Neural progenitor cell (in vitro differentiated cells): ENCODE measurements at regions not wholly inside any gene's neighbourhood (a gene's known extent, or its start where the extent isn't known, plus 50 kb on each side); places are given as distances from the start of the nearest gene placed in this dataset.

Experiments
- DNase-seq: peaks from one replicate; pipeline ENCODE4 v3.0.0-alpha.2; 2016; ENCODE audit warnings: low spot score
- H2AFZ ChIP-seq: fragments of 200-600 bp; sonication (generic); replicated peaks from 2 replicates; pipeline ENCODE4 v1.6.1; 2016; ENCODE audit warnings: antibody characterized with exemption
- H3F3A ChIP-seq: fragments of 200-600 bp; sonication (generic); 2 replicates; pipeline ENCODE4 v1.6.1; 2016; ENCODE audit warnings: antibody characterized with exemption, low read depth
- H3K27ac ChIP-seq: fragments of 200-600 bp; sonication (generic); 2 replicates; pipeline ENCODE4 v1.5.1; 2016; ENCODE audit warnings: mild to moderate bottlenecking
- H3K27me3 ChIP-seq: fragments of 200-600 bp; sonication (generic); 2 replicates; pipeline ENCODE4 v1.6.1; 2016; ENCODE audit warnings: mild to moderate bottlenecking, moderate library complexity
- H3K36me3 ChIP-seq: fragments of 200-600 bp; sonication (generic); 2 replicates; pipeline ENCODE4 v1.5.1; 2016
- H3K4me1 ChIP-seq: fragments of 200-600 bp; sonication (generic); 2 replicates; pipeline ENCODE4 v1.6.1; 2016; ENCODE audit warnings: mixed run types
- H3K4me2 ChIP-seq: fragments of 200-600 bp; sonication (generic); 2 replicates; pipeline ENCODE4 v1.6.1; 2016
- H3K4me3 ChIP-seq: fragments of 200-600 bp; sonication (generic); 2 replicates; pipeline ENCODE4 v1.5.1; 2016
- H3K79me2 ChIP-seq: fragments of 200-600 bp; sonication (generic); 2 replicates; pipeline ENCODE4 v1.6.1; 2016; ENCODE audit warnings: low read depth
- H3K9ac ChIP-seq: fragments of 200-600 bp; sonication (generic); 2 replicates; pipeline ENCODE4 v1.6.1; 2016
- H3K9me3 ChIP-seq: fragments of 200-600 bp; sonication (generic); 2 replicates; pipeline ENCODE4 v1.5.1; 2016; ENCODE audit warnings: low read depth
- H4K20me1 ChIP-seq: fragments of 200-600 bp; sonication (generic); 2 replicates; pipeline ENCODE4 v1.6.1; 2016; ENCODE audit warnings: low read depth
- H3K27ac Mint-ChIP-seq: 3 replicates; pipeline ENCODE4 v1.8.0; 2021; ENCODE audit warnings: mixed read lengths
- H3K27me3 Mint-ChIP-seq: 2 replicates; pipeline ENCODE4 v1.8.0; 2022; ENCODE audit warnings: low read depth, mild to moderate bottlenecking, inconsistent platforms, moderate library complexity, mixed read lengths; ENCODE audit not compliant: insufficient read depth
- H3K36me3 Mint-ChIP-seq: 3 replicates; pipeline ENCODE4 v1.8.0; 2021; ENCODE audit warnings: mixed read lengths
- H3K4me1 Mint-ChIP-seq: 3 replicates; pipeline ENCODE4 v1.8.0; 2021; ENCODE audit warnings: mixed read lengths
- H3K4me3 Mint-ChIP-seq: 3 replicates; pipeline ENCODE4 v1.8.0; 2021; ENCODE audit warnings: mild to moderate bottlenecking, moderate library complexity, mixed read lengths
- H3K9me3 Mint-ChIP-seq: 3 replicates; pipeline ENCODE4 v1.8.0; 2020; ENCODE audit warnings: mixed read lengths
- CTCF ChIP-seq: fragments of 200-600 bp; sonication (generic); IDR thresholded peaks from 2 replicates; pipeline ENCODE4 v1.5.1; 2017; ENCODE audit warnings: antibody characterized with exemption, mild to moderate bottlenecking
- EZH2 ChIP-seq: fragments of 200-600 bp; sonication (generic); IDR thresholded peaks from 2 replicates; pipeline ENCODE4 v1.6.1; 2017; ENCODE audit warnings: antibody characterized with exemption, mild to moderate bottlenecking, moderate library complexity
- EZH2phosphoT487 ChIP-seq: fragments of 200-600 bp; sonication (generic); IDR thresholded peaks from 2 replicates; pipeline ENCODE4 v1.6.1; 2017; ENCODE audit warnings: antibody characterized with exemption

DNA sequence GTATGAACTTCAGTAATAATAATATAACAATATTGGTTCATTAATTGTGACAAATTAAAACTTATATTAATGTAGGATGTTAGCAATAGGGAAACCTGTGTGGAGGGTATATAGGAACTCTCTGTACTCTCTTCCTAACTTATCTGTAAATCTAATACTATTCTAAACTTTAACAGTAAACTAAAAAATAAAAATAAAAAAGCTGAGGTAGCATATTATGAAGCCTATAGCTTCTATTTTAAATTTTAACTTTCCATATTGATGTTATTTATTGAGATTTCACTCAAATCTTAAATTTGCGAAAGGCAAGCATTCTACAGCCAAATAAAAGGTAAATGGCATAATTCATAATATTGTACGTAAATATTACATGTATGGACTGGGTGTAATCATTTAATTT lies 326.4 kb downstream of the MEI4 start:
- no peak overlapping the region for H3K4me2 ChIP-seq
- no peaks in the 10 kb centered on the region for H3K4me1 ChIP-seq
- Mint-ChIP-seq H3K4me3 (no peak overlapping the region), H3K27ac (no peak overlapping the region), H3K4me1 (peaks cover 4% of the 10 kb centered on the region), H3K36me3 (no peaks in the 10 kb centered on the region), H3K9me3 (peaks cover 5% of the 10 kb centered on the region), H3K27me3 (no peaks in the 10 kb centered on the region)
- H3K27ac ChIP-seq = no peak overlapping the region
- DNase-seq = no peak
- no peaks in the 10 kb centered on the region for H4K20me1 ChIP-seq
- no peaks in the 10 kb centered on the region for H3K27me3 ChIP-seq
- H3K36me3 ChIP-seq = no peaks in the 10 kb centered on the region
- H3F3A ChIP-seq = no peaks in the 10 kb centered on the region
- H3K9ac ChIP-seq = no peak overlapping the region
- H2AFZ ChIP-seq = no peak overlapping the region
- no peak for TF ChIP-seq CTCF
- H3K9me3 ChIP-seq = no peaks in the 10 kb centered on the region
- H3K4me3 ChIP-seq = no peak overlapping the region
- H3K79me2 ChIP-seq = no peaks in the 10 kb centered on the region

- Histone ChIP-seq H3K79me2 (no peaks in the 10 kb centered on the region), H3K27ac (no peak overlapping the region), H3K36me3 (no peaks in the 10 kb centered on the region), H3K4me2 (no peak overlapping the region), H4K20me1 (no peaks in the 10 kb centered on the region), H2AFZ (no peak overlapping the region), H3K4me1 (no peaks in the 10 kb centered on the region), H3K9me3 (no peaks in the 10 kb centered on the region), H3K4me3 (no peak overlapping the region), H3F3A (no peaks in the 10 kb centered on the region), H3K27me3 (no peaks in the 10 kb centered on the region), H3K9ac (no peak overlapping the region)
- no peak for TF ChIP-seq EZH2phosphoT487
- no peak for TF ChIP-seq EZH2
- no peak for TF ChIP-seq CTCF
- H3K4me1 Mint-ChIP-seq = peaks cover 5% of the 10 kb centered on the region
- H3K36me3 Mint-ChIP-seq = no peaks in the 10 kb centered on the region
- no peaks in the 10 kb centered on the region for H3K27me3 Mint-ChIP-seq
- no peak for DNase-seq
- H3K4me3 Mint-ChIP-seq = no peak overlapping the region
- peaks cover 13% of the 10 kb centered on the region for H3K9me3 Mint-ChIP-seq
- no peak overlapping the region for H3K27ac Mint-ChIP-seq
These were observed 333.7 kb downstream of the MEI4 start for GRCh38 chr6:77986380-77987034.

- peaks cover 5% of the 10 kb centered on the region for H3K4me1 Mint-ChIP-seq
These were observed 334.2 kb downstream of the MEI4 start for GRCh38 chr6:77987035-77987384.

More at GRCh38 chr6:77987035-77987384, 334.2 kb downstream of the MEI4 start:
- H4K20me1 ChIP-seq = no peaks in the 10 kb centered on the region
- TF ChIP-seq EZH2 = no peak
- no peak for TF ChIP-seq EZH2phosphoT487
- no peak for TF ChIP-seq CTCF
- no peak overlapping the region for H3K4me3 Mint-ChIP-seq
- no peaks in the 10 kb centered on the region for H3K9me3 ChIP-seq
- H3K27me3 Mint-ChIP-seq = no peaks in the 10 kb centered on the region
- H3K36me3 Mint-ChIP-seq = no peaks in the 10 kb centered on the region
- H3K9me3 Mint-ChIP-seq = peaks cover 15% of the 10 kb centered on the region
- no peaks in the 10 kb centered on the region for H3K27me3 ChIP-seq
- no peaks in the 10 kb centered on the region for H3K79me2 ChIP-seq
- H3K4me3 ChIP-seq = no peak overlapping the region
- DNase-seq = no peak
- H3K4me2 ChIP-seq = no peak overlapping the region
- H3K36me3 ChIP-seq = no peaks in the 10 kb centered on the region
- H3K27ac ChIP-seq = no peak overlapping the region
- no peak overlapping the region for H2AFZ ChIP-seq
- no peak overlapping the region for H3K9ac ChIP-seq
- no peaks in the 10 kb centered on the region for H3K4me1 ChIP-seq
- no peak overlapping the region for H3K27ac Mint-ChIP-seq
- H3F3A ChIP-seq = no peaks in the 10 kb centered on the region
